OCI-LY7 (cell line): ENCODE measurements at regions not wholly inside any gene's neighbourhood (a gene's known extent, or its start where the extent isn't known, plus 50 kb on each side); places are given as distances from the start of the nearest gene placed in this dataset.

Experiments used
- BruUV-seq: library from RNA; stranded (reverse); fragments of 400-500 nt; replicated peaks from 2 replicates; lab custom pipeline; 2021; lab: Mats Ljungman, UMichigan
- CTCF ChIA-PET: fragments of 300-600 bp; sonication (Branson Sonifier 250); formaldehyde crosslinking; loops from one replicate; lab custom pipeline; 2022; ENCODE audit warnings: antibody characterized with exemption; ENCODE audit not compliant: unreplicated experiment; lab: Charles Lee
- POLR2A ChIA-PET: fragments of 300-600 bp; sonication (Branson Sonifier 250); formaldehyde crosslinking; loops from one replicate; lab custom pipeline; 2022; ENCODE audit warnings: antibody characterized with exemption; lab: Charles Lee
- DNase-seq: peaks from one replicate; pipeline ENCODE4 v3.0.0-alpha.2; 2015; ENCODE audit warnings: low spot score
- H2AFZ ChIP-seq: fragments of 200-600 bp; sonication (generic), shearing (Covaris generic); 2 replicates; pipeline ENCODE4 v1.6.1; 2014; ENCODE audit warnings: mild to moderate bottlenecking, antibody characterized with exemption, low read length, moderate library complexity
- H3K27ac ChIP-seq: fragments of 200-600 bp; sonication (generic); 2 replicates; pipeline ENCODE4 v1.5.1; 2014; ENCODE audit warnings: mixed run types, low read depth, mild to moderate bottlenecking, moderate library complexity, low read length, inconsistent platforms; ENCODE audit not compliant: poor library complexity, severe bottlenecking
- H3K36me3 ChIP-seq: fragments of 200-600 bp; sonication (generic); 2 replicates; pipeline ENCODE4 v1.6.1; 2014; ENCODE audit warnings: mild to moderate bottlenecking, antibody characterized with exemption, low read length, moderate library complexity, mixed read lengths; ENCODE audit not compliant: insufficient read depth
- H3K4me1 ChIP-seq: fragments of 200-600 bp; sonication (generic); 2 replicates; pipeline ENCODE4 v1.5.1; 2014; ENCODE audit warnings: mild to moderate bottlenecking, low read length; ENCODE audit not compliant: insufficient read depth, poor library complexity, severe bottlenecking
- H3K4me2 ChIP-seq: fragments of 200-600 bp; sonication (generic); 2 replicates; pipeline ENCODE4 v1.6.1; 2014; ENCODE audit warnings: mild to moderate bottlenecking, low read length
- H3K4me3 ChIP-seq: fragments of 200-600 bp; sonication (generic); 2 replicates; pipeline ENCODE4 v1.5.1; 2014; ENCODE audit warnings: mild to moderate bottlenecking, low read depth, low read length; ENCODE audit not compliant: poor library complexity, severe bottlenecking
- H3K79me2 ChIP-seq: fragments of 200-600 bp; sonication (generic); 2 replicates; pipeline ENCODE4 v1.6.1; 2016; ENCODE audit warnings: low read depth, mild to moderate bottlenecking, low read length, moderate library complexity, mixed read lengths; ENCODE audit not compliant: insufficient read depth
- H3K9me2 ChIP-seq: fragments of 200-600 bp; sonication (generic); 2 replicates; pipeline ENCODE4 v1.6.1; 2016; ENCODE audit warnings: mild to moderate bottlenecking, low read length, mixed read lengths; ENCODE audit not compliant: insufficient read depth
- H3K9me3 ChIP-seq: fragments of 200-600 bp; sonication (generic); 2 replicates; pipeline ENCODE4 v1.6.1; 2014; ENCODE audit warnings: mild to moderate bottlenecking, mixed run types, low read length, mixed read lengths
- H4K20me1 ChIP-seq: fragments of 200-600 bp; sonication (generic); 2 replicates; pipeline ENCODE4 v1.6.1; 2014; ENCODE audit warnings: mild to moderate bottlenecking, antibody characterized with exemption, low read length, moderate library complexity, mixed read lengths; ENCODE audit not compliant: insufficient read depth
- CTCF ChIP-seq: fragments of 200-600 bp; sonication (generic); conservative IDR thresholded peaks from 2 replicates; pipeline ENCODE4 v1.5.1; 2014; ENCODE audit warnings: mild to moderate bottlenecking, antibody characterized with exemption, low read length, moderate library complexity, mixed read lengths
- EZH2phosphoT487 ChIP-seq: fragments of 200-600 bp; sonication (generic); IDR thresholded peaks from 2 replicates; pipeline ENCODE4 v1.6.1; 2018; ENCODE audit warnings: low read depth, borderline replicate concordance, mild to moderate bottlenecking, mixed run types, antibody characterized with exemption, low read length, moderate library complexity, mixed read lengths
- intact Hi-C: fragments of 100-400 bp; cut with micrococcal nuclease; formaldehyde crosslinking; loops from one replicate; pipeline ENCODE4 v1.10.0; 2022; ENCODE audit not compliant: unreplicated experiment

- no TSS peak for BruUV-seq
- H4K20me1 ChIP-seq, result no peaks in the 10 kb centered on the region
- CTCF ChIA-PET, result no interaction called here
- POLR2A ChIA-PET, result interaction anchor here (0.6 to 0.7 kb wide), 2 partner anchors 11 to 868 kb away, joined by 3 read pairs; no protein-coding TSS in a partner anchor
- TF ChIP-seq CTCF (no peak), EZH2phosphoT487 (no peak)
- no peak overlapping the region for H2AFZ ChIP-seq
- no peak overlapping the region for H3K4me3 ChIP-seq
- H3K36me3 ChIP-seq, result no peaks in the 10 kb centered on the region
- H3K79me2 ChIP-seq, result no peaks in the 10 kb centered on the region
- H3K4me1 ChIP-seq, result no peaks in the 10 kb centered on the region
- no peaks in the 10 kb centered on the region for H3K9me3 ChIP-seq
- no peak for DNase-seq
- no peaks in the 10 kb centered on the region for H3K9me2 ChIP-seq
- intact Hi-C loops, result no loop called here
- H3K27ac ChIP-seq, result no peak overlapping the region
- no peak overlapping the region for H3K4me2 ChIP-seq
These were observed 177.7 kb upstream of the PRSS1 start for GRCh38 chr7:142571581-142571980.

GRCh38 chr7:142569851-142570250 is 179.4 kb upstream of the PRSS1 start:
- H3K36me3 ChIP-seq, result no peaks in the 10 kb centered on the region
- no peak for DNase-seq
- no peaks in the 10 kb centered on the region for H3K9me2 ChIP-seq
- no peak overlapping the region for H2AFZ ChIP-seq
- no peak for TF ChIP-seq CTCF
- BruUV-seq, result no TSS peak
- H3K9me3 ChIP-seq, result no peaks in the 10 kb centered on the region
- H3K27ac ChIP-seq, result no peak overlapping the region
- no peaks in the 10 kb centered on the region for H3K4me1 ChIP-seq
- H3K4me2 ChIP-seq, result no peak overlapping the region
- ChIA-PET CTCF (no interaction called here), POLR2A (no interaction called here)
- no peak overlapping the region for H3K4me3 ChIP-seq
- no peaks in the 10 kb centered on the region for H3K79me2 ChIP-seq
- H4K20me1 ChIP-seq, result no peaks in the 10 kb centered on the region
- intact Hi-C loops, result no loop called here

- H2AFZ ChIP-seq, result no peak overlapping the region
- TF ChIP-seq EZH2phosphoT487 (no peak), CTCF (no peak)
- ChIA-PET CTCF (no interaction called here), POLR2A (interaction anchor here (0.6 kb wide), 1 partner anchor 30 kb away, joined by 3 read pairs; no protein-coding TSS in a partner anchor)
- H3K36me3 ChIP-seq, result no peaks in the 10 kb centered on the region
- no peaks in the 10 kb centered on the region for H3K79me2 ChIP-seq
- no peak overlapping the region for H3K27ac ChIP-seq
- H3K9me2 ChIP-seq, result no peaks in the 10 kb centered on the region
- H4K20me1 ChIP-seq, result no peaks in the 10 kb centered on the region
- BruUV-seq, result no TSS peak
- no peak overlapping the region for H3K4me3 ChIP-seq
- no peaks in the 10 kb centered on the region for H3K9me3 ChIP-seq
- no peak for DNase-seq
- H3K4me1 ChIP-seq, result no peaks in the 10 kb centered on the region
- intact Hi-C loops, result no loop called here
- no peak overlapping the region for H3K4me2 ChIP-seq
These were observed 180.7 kb upstream of the PRSS1 start for GRCh38 chr7:142568435-142569097.
